Activated naive CD4-positive, alpha-beta T cell treated with anti-CD3 and anti-CD28 coated beads, Interleukin-2, amount 50 U/mL, for 72 hours (primary cell): ENCODE measurements at regions not wholly inside any gene's neighbourhood (a gene's known extent, or its start where the extent isn't known, plus 50 kb on each side); places are given as distances from the start of the nearest gene placed in this dataset.

Experiments used
- ATAC-seq, 2 donors: fragments of 150-1000 bp; cut with Tn5 transposase; 2 replicates each; pipeline ENCODE4 v1.10.0; 2021; ENCODE audit warnings: mild to moderate bottlenecking in 2 of 2, moderate library complexity in 2 of 2
- DNase-seq, 2 donors: peaks; one replicate each; pipeline ENCODE4 v3.0.0; 2021 to 2022; ENCODE audit warnings: low spot score in 2 of 2
- H3K27ac Mint-ChIP-seq, 2 donors: one replicate each; pipeline ENCODE4 v1.8.0; 2022; ENCODE audit warnings: mild to moderate bottlenecking in 2 of 2, mixed read lengths in 2 of 2
- H3K36me3 Mint-ChIP-seq, 2 donors: one replicate each; pipeline ENCODE4 v1.8.0; 2022; ENCODE audit warnings: mixed read lengths in 2 of 2
- H3K9me3 Mint-ChIP-seq, 2 donors: one replicate each; pipeline ENCODE4 v1.8.0; 2022; ENCODE audit warnings: mixed read lengths in 2 of 2

- Mint-ChIP-seq H3K36me3 (peaks cover 11 to 13% of the 10 kb centered on the region in 2 donors), H3K9me3 (peaks cover 9 to 17% of the 10 kb centered on the region in 2 donors), H3K27ac (no peak overlapping the region)
- DNase-seq (no peak), ATAC-seq (no peak)
Observed at GRCh38 chr2:172658945-172659344, 76.7 kb upstream of the RAPGEF4 start.

- no peak for ATAC-seq
Observed at GRCh38 chr2:172662099-172662498, 73.5 kb upstream of the RAPGEF4 start.

GRCh38 chr2:172664766-172665165, 70.9 kb upstream of the RAPGEF4 start:
- H3K9me3 Mint-ChIP-seq, result peaks cover 13 to 16% of the 10 kb centered on the region in 2 donors
- H3K36me3 Mint-ChIP-seq, result peaks cover 12 to 21% of the 10 kb centered on the region in 2 donors
- H3K27ac Mint-ChIP-seq, result no peak overlapping the region
- ATAC-seq, result no peak
- no peak for DNase-seq

More at GRCh38 chr2:172662099-172662498, 73.5 kb upstream of the RAPGEF4 start:
- no peak for DNase-seq
- peaks cover 20 to 32% of the 10 kb centered on the region in 2 donors for H3K36me3 Mint-ChIP-seq
- peaks cover 20 to 31% of the 10 kb centered on the region in 2 donors for H3K9me3 Mint-ChIP-seq
- no peak overlapping the region for H3K27ac Mint-ChIP-seq

- no peak for ATAC-seq
- no peak for DNase-seq
- no peak overlapping the region for H3K27ac Mint-ChIP-seq
- H3K9me3 Mint-ChIP-seq, result peaks cover 13 to 14% of the 10 kb centered on the region in 2 donors
- H3K36me3 Mint-ChIP-seq, result peaks cover 12 to 19% of the 10 kb centered on the region in 2 donors
Observed at GRCh38 chr2:172667581-172668325, 67.9 kb upstream of the RAPGEF4 start.

- no peak overlapping the region for H3K27ac Mint-ChIP-seq
- peaks cover 8 to 10% of the 10 kb centered on the region in 2 donors for H3K9me3 Mint-ChIP-seq
- no peak for DNase-seq
- peaks cover 6 to 9% of the 10 kb centered on the region in 2 donors for H3K36me3 Mint-ChIP-seq
- ATAC-seq, result no peak
Observed at GRCh38 chr2:172671501-172671900, 64.1 kb upstream of the RAPGEF4 start.

GRCh38 chr2:172672114-172672513, 63.5 kb upstream of the RAPGEF4 start:
- Mint-ChIP-seq H3K27ac (no peak overlapping the region), H3K36me3 (peaks cover 6 to 9% of the 10 kb centered on the region in 2 donors), H3K9me3 (peaks cover 6 to 8% of the 10 kb centered on the region in 2 donors)
- DNase-seq (no peak), ATAC-seq (peak in 1 of 2 donors; percentile 86)

GRCh38 chr2:172673056-172673683, 62.5 kb upstream of the RAPGEF4 start:
- H3K9me3 Mint-ChIP-seq, result peaks cover 6 to 8% of the 10 kb centered on the region in 2 donors
- ATAC-seq (no peak), DNase-seq (no peak)
- peaks cover 6 to 9% of the 10 kb centered on the region in 2 donors for H3K36me3 Mint-ChIP-seq
- no peak overlapping the region for H3K27ac Mint-ChIP-seq

GRCh38 chr2:172674034-172674967, 61.3 kb upstream of the RAPGEF4 start:
- ATAC-seq, result peak; percentile 67 to 82
- peak in 1 of 2 donors; percentile 29 for DNase-seq

GRCh38 chr2:172674968-172675303, 60.7 kb upstream of the RAPGEF4 start:
- DNase-seq, result no peak
- peaks cover 6 to 9% of the 10 kb centered on the region in 2 donors for H3K36me3 Mint-ChIP-seq
- H3K27ac Mint-ChIP-seq, result no peak overlapping the region
- H3K9me3 Mint-ChIP-seq, result peaks cover 6 to 8% of the 10 kb centered on the region in 2 donors
- peak in 1 of 2 donors; percentile 31 for ATAC-seq

More at GRCh38 chr2:172674034-172674967, 61.3 kb upstream of the RAPGEF4 start:
- no peak overlapping the region for H3K27ac Mint-ChIP-seq
- H3K9me3 Mint-ChIP-seq, result peaks cover 6 to 8% of the 10 kb centered on the region in 2 donors
- H3K36me3 Mint-ChIP-seq, result peaks cover 6 to 9% of the 10 kb centered on the region in 2 donors

- Mint-ChIP-seq H3K36me3 (peaks cover 12 to 15% of the 10 kb centered on the region in 2 donors), H3K27ac (no peak overlapping the region), H3K9me3 (peaks cover 6 to 14% of the 10 kb centered on the region in 2 donors)
- DNase-seq, result no peak
- ATAC-seq, result no peak
Observed at GRCh38 chr2:172677363-172677762, 58.3 kb upstream of the RAPGEF4 start.

- ATAC-seq (no peak), DNase-seq (no peak)
- Mint-ChIP-seq H3K9me3 (peaks cover 0 to 17% of the 10 kb centered on the region in 2 donors), H3K36me3 (peaks cover 9 to 21% of the 10 kb centered on the region in 2 donors), H3K27ac (no peak overlapping the region)
Observed at GRCh38 chr2:172680436-172681068, 55.1 kb upstream of the RAPGEF4 start.

GRCh38 chr2:172685467-172685866, 50.2 kb upstream of the RAPGEF4 start:
- no peak for DNase-seq
- H3K27ac Mint-ChIP-seq, result no peak overlapping the region
- ATAC-seq, result no peak
- H3K9me3 Mint-ChIP-seq, result peaks cover 6 to 27% of the 10 kb centered on the region in 2 donors
- peaks cover 20 to 40% of the 10 kb centered on the region in 2 donors for H3K36me3 Mint-ChIP-seq
